GM12878 (cell line): ENCODE measurements at regions not wholly inside any gene's neighbourhood (a gene's known extent, or its start where the extent isn't known, plus 50 kb on each side); places are given as distances from the start of the nearest gene placed in this dataset.

Experiments
- ATAC-seq: fragments of 200-7000 bp; cut with Tn5 transposase; 3 replicates; pipeline ENCODE4 v1.9.1; 2020; ENCODE audit warnings: mild to moderate bottlenecking, moderate library complexity
- BruUV-seq: library from RNA; stranded (reverse); fragments of 400-500 nt; replicated peaks from 2 replicates; lab custom pipeline; 2021; lab: Mats Ljungman, UMichigan
- CTCF ChIA-PET: fragments of 300-600 bp; sonication (Branson Sonifier 250); formaldehyde crosslinking; extraction: SDS; loops from one replicate; lab custom pipeline; 2021; ENCODE audit warnings: inconsistent platforms; lab: Yijun Ruan, JAX
- POLR2A ChIA-PET: fragments of 350-600 bp; formaldehyde crosslinking; extraction: SDS; loops from one replicate; lab custom pipeline; 2021; ENCODE audit warnings: inconsistent platforms; lab: Charles Lee
- RAD21 ChIA-PET: fragments of 300-600 bp; sonication (Branson Sonifier 250); formaldehyde crosslinking; loops from one replicate; lab custom pipeline; 2023; ENCODE audit warnings: antibody characterized with exemption; ENCODE audit not compliant: unreplicated experiment; lab: Charles Lee
- SMC1A ChIA-PET: fragments of 300-600 bp; sonication (Branson Sonifier 250); formaldehyde crosslinking; loops from one replicate; lab custom pipeline; 2023; ENCODE audit not compliant: unreplicated experiment, uncharacterized antibody; lab: Charles Lee
- DNase-seq: peaks from one replicate; pipeline ENCODE4 v3.0.0-alpha.2; 2011; ENCODE audit warnings: low read depth, low spot score
- FAIRE-seq: peaks from 3 replicates; lab custom pipeline; 2011; peaks lifted over from hg19 to GRCh38; lab: Jason Lieb, UNC
- H2AFZ ChIP-seq: 2 replicates; pipeline ENCODE4 v1.6.0; 2011; ENCODE audit warnings: low read depth, low read length, control low read depth; ENCODE audit not compliant: control insufficient read depth
- H3K27ac ChIP-seq: 2 replicates; pipeline ENCODE4 v1.5.1; 2011; ENCODE audit warnings: control low read depth; ENCODE audit not compliant: control insufficient read depth, insufficient read depth
- H3K27me3 ChIP-seq, 2 experiments: replicated peaks in 1 of 2; 2 replicates each; pipeline versions ENCODE4 v1.6.0 to v1.6.1; 2011; ENCODE audit warnings: low read length in 1 of 2; ENCODE audit not compliant: control insufficient read depth in 2 of 2, insufficient read depth in 2 of 2
- H3K36me3 ChIP-seq, 2 experiments: 2 replicates each; pipeline ENCODE4 v1.5.1; 2011; ENCODE audit warnings: low read length in 1 of 2; ENCODE audit not compliant: control insufficient read depth in 2 of 2, insufficient read depth in 2 of 2
- H3K4me1 ChIP-seq: 2 replicates; pipeline ENCODE4 v1.6.1; 2011; ENCODE audit warnings: mild to moderate bottlenecking, low read length, moderate library complexity, mixed read lengths; ENCODE audit not compliant: control insufficient read depth, insufficient read depth
- H3K4me2 ChIP-seq: 2 replicates; pipeline ENCODE4 v1.6.0; 2011; ENCODE audit warnings: control low read depth; ENCODE audit not compliant: control insufficient read depth, insufficient read depth
- H3K4me3 ChIP-seq: fragments of 200-600 bp; sonication (generic); 2 replicates; pipeline ENCODE4 v1.5.1; 2016
- H3K79me2 ChIP-seq: 2 replicates; pipeline ENCODE4 v1.6.0; 2011; ENCODE audit warnings: low read length; ENCODE audit not compliant: control insufficient read depth, insufficient read depth
- H3K9ac ChIP-seq: 2 replicates; pipeline ENCODE4 v1.8.0; 2011; ENCODE audit warnings: low read length, control low read depth, mixed read lengths; ENCODE audit not compliant: control insufficient read depth, insufficient read depth
- H3K9me3 ChIP-seq: replicated peaks from 3 replicates; pipeline ENCODE4 v1.5.1; 2011; ENCODE audit warnings: mild to moderate bottlenecking, low read length; ENCODE audit not compliant: control insufficient read depth, insufficient read depth
- H4K20me1 ChIP-seq: 2 replicates; pipeline ENCODE4 v1.6.0; 2011; ENCODE audit not compliant: control insufficient read depth, insufficient read depth
- CHD2 ChIP-seq: IDR thresholded peaks from 2 replicates; pipeline ENCODE4 v1.6.1; 2011; ENCODE audit warnings: low read depth, low read length, improper control_type of control experiment, borderline replicate concordance
- PAX8 ChIP-seq: fragments of 450-650 bp; IDR thresholded peaks from 2 replicates; pipeline ENCODE4 v1.6.1; 2017; ENCODE audit warnings: mild to moderate bottlenecking, moderate library complexity
- ZNF592 ChIP-seq: fragments of 450-650 bp; IDR thresholded peaks from 2 replicates; pipeline ENCODE4 v1.6.1; 2017; ENCODE audit warnings: mild to moderate bottlenecking, moderate library complexity
- ZZZ3 ChIP-seq: IDR thresholded peaks from 2 replicates; pipeline ENCODE4 v1.6.1; 2011; ENCODE audit warnings: low read depth; ENCODE audit not compliant: control insufficient read depth, insufficient read length
- WGBS: methylation state at CpG from one replicate; pipeline ENCODE4 v1.1.6; 2016; ENCODE audit warnings: low lambda C conversion rate; ENCODE audit not compliant: insufficient replicate concordance, insufficient coverage; ENCODE audit errors: missing lambda C conversion rate; 5-methylcytosine and 5-hydroxymethylcytosine counted together
- in situ Hi-C: fragments of 300-500 bp; cut with MboI; formaldehyde crosslinking; loops from 9 replicates; pipeline ENCODE4 v1.14.3; 2018; ENCODE audit warnings: mixed read lengths
- intact Hi-C: fragments of 100-400 bp; cut with micrococcal nuclease; formaldehyde crosslinking; loops from one replicate; pipeline ENCODE4 v1.14.2; 2022; ENCODE audit not compliant: unreplicated experiment

- TF ChIP-seq ZNF592: no peak
These were observed 93.8 kb downstream of the RIN2 start (continued) for GRCh38 chr20:19851861-19852260.

- Histone ChIP-seq H3K4me3 (no peak overlapping the region), H3K27me3 (no peaks in the 10 kb centered on the region), H3K4me1 (no peaks in the 10 kb centered on the region), H3K79me2 (no peaks in the 10 kb centered on the region), H3K9me3 (no peaks in the 10 kb centered on the region), H3K36me3 (no peaks in the 10 kb centered on the region), H3K27ac (no peak overlapping the region), H3K9ac (no peak overlapping the region), H4K20me1 (no peaks in the 10 kb centered on the region), H3K4me2 (no peak overlapping the region), H2AFZ (no peak overlapping the region)
- intact Hi-C loops: no loop called here
- ChIA-PET RAD21 (no interaction called here), POLR2A (no interaction called here), CTCF (interaction anchor here (0.5 kb wide), 1 partner anchor 902 kb away, joined by 5 read pairs; no protein-coding TSS in a partner anchor), SMC1A (no interaction called here)
- WGBS: 42% methylated on average over 3 of the region's 3 CpGs
- ATAC-seq: no peak
- DNase-seq: no peak
- in situ Hi-C loops: no loop called here
- FAIRE-seq: no peak
- TF ChIP-seq PAX8 (no peak), ZZZ3 (no peak), CHD2 (no peak)
- BruUV-seq: no TSS peak
These were observed 97.4 kb downstream of the RIN2 start for GRCh38 chr20:19855416-19855815.
